IPS DF 4.7 (cell line): ENCODE measurements at regions not wholly inside any gene's neighbourhood (a gene's known extent, or its start where the extent isn't known, plus 50 kb on each side); places are given as distances from the start of the nearest gene placed in this dataset.

ENCODE experiments used
- DNase-seq: peaks from one replicate; pipeline ENCODE4 v3.0.0-alpha.2; 2013; ENCODE audit warnings: low spot score; ENCODE audit errors: extremely low read depth

- DNase-seq = no peak
Observed at GRCh38 chr2:22999951-23000350, 385.0 kb upstream of the KLHL29 start.

GRCh38 chr2:23002234-23002633 is 382.7 kb upstream of the KLHL29 start:
- DNase-seq = no peak

- DNase-seq = no peak
Observed at GRCh38 chr2:23005469-23005868, 379.5 kb upstream of the KLHL29 start.

- no peak for DNase-seq
Observed at GRCh38 chr2:23007631-23008235, 377.2 kb upstream of the KLHL29 start.

- DNase-seq = no peak
Observed at GRCh38 chr2:23008440-23008839, 376.5 kb upstream of the KLHL29 start.

- no peak for DNase-seq
Observed at GRCh38 chr2:23008951-23009350, 376.0 kb upstream of the KLHL29 start.

- DNase-seq = no peak
Observed at GRCh38 chr2:23009545-23010149, 375.3 kb upstream of the KLHL29 start.

- DNase-seq = no peak
Observed at GRCh38 chr2:23012499-23012898, 372.5 kb upstream of the KLHL29 start.

GRCh38 chr2:23015651-23016200 is 369.3 kb upstream of the KLHL29 start:
- DNase-seq = no peak

GRCh38 chr2:23019476-23019875 is 365.5 kb upstream of the KLHL29 start:
- DNase-seq = no peak

GRCh38 chr2:23020659-23021058 is 364.3 kb upstream of the KLHL29 start:
- no peak for DNase-seq

- DNase-seq = no peak
Observed at GRCh38 chr2:23021311-23022120, 363.5 kb upstream of the KLHL29 start.

- DNase-seq = no peak
Observed at GRCh38 chr2:23023722-23024121, 361.3 kb upstream of the KLHL29 start.

- DNase-seq = no peak
Observed at GRCh38 chr2:23026671-23027070, 358.3 kb upstream of the KLHL29 start.

GRCh38 chr2:23027396-23027795 is 357.6 kb upstream of the KLHL29 start:
- no peak for DNase-seq

GRCh38 chr2:23028106-23028505 is 356.9 kb upstream of the KLHL29 start:
- no peak for DNase-seq

- DNase-seq = no peak
Observed at GRCh38 chr2:23029111-23029510, 355.9 kb upstream of the KLHL29 start.

GRCh38 chr2:23029951-23030350 is 355.0 kb upstream of the KLHL29 start:
- no peak for DNase-seq

GRCh38 chr2:23034996-23035395 is 350.0 kb upstream of the KLHL29 start:
- no peak for DNase-seq

GRCh38 chr2:23036629-23037028 is 348.4 kb upstream of the KLHL29 start:
- DNase-seq = no peak

- DNase-seq = no peak
Observed at GRCh38 chr2:23037596-23037995, 347.4 kb upstream of the KLHL29 start.

- no peak for DNase-seq
Observed at GRCh38 chr2:23041443-23041842, 343.5 kb upstream of the KLHL29 start.
